AG10803 (cell line): ENCODE measurements at regions not wholly inside any gene's neighbourhood (a gene's known extent, or its start where the extent isn't known, plus 50 kb on each side); places are given as distances from the start of the nearest gene placed in this dataset.

Experiments
- DNase-seq: peaks from one replicate; pipeline ENCODE4 v3.0.0; 2010; ENCODE audit warnings: low read depth
- H3K4me3 ChIP-seq: 2 replicates; pipeline ENCODE4 v1.5.1; 2011; ENCODE audit warnings: mild to moderate bottlenecking, low read length, control low read depth
- TF ChIP-seq, protein P1 (sequence below): conservative IDR thresholded peaks from 2 replicates; pipeline ENCODE4 v1.5.1; 2011; ENCODE audit warnings: mild to moderate bottlenecking, low read length, control low read depth, inconsistent platforms

DNA sequence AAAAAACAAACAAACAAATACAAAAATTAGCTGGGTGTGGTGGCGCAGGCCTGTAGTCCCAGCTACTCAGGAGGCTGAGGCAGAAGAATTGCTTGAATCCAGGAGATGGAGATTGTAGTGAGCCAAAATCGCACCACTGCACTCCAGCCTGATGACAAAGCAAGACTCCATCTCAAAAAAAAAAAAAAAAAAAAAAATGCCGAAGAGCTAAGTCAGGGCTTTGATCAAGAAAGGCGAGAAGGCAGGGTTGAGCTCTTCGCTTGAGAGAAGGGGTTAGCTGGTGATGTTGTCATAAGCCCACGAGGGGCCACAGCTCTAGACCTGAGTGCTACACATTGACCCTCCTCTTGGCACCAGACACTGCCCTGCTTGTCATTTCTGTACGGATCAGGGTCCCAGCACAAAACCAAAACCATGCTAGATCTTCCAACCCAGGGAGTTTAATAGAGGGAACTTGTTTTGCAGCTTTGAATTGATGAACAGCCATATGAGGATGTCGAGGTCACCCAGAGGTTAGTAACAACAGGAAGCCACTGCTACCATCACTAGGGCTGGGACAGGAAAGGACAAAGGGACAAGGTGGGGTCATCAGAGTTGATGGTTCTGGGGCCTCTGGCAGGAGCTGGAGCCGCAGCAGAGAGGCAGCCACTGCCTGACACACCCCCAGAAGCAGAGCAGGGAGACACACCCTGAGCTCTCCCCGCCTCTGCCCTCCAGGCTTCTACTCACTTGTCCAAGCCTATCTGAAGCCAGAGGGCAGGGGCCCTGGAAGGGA lies 122.7 kb downstream of the SNX5 start:
- TF ChIP-seq, protein P1, sequence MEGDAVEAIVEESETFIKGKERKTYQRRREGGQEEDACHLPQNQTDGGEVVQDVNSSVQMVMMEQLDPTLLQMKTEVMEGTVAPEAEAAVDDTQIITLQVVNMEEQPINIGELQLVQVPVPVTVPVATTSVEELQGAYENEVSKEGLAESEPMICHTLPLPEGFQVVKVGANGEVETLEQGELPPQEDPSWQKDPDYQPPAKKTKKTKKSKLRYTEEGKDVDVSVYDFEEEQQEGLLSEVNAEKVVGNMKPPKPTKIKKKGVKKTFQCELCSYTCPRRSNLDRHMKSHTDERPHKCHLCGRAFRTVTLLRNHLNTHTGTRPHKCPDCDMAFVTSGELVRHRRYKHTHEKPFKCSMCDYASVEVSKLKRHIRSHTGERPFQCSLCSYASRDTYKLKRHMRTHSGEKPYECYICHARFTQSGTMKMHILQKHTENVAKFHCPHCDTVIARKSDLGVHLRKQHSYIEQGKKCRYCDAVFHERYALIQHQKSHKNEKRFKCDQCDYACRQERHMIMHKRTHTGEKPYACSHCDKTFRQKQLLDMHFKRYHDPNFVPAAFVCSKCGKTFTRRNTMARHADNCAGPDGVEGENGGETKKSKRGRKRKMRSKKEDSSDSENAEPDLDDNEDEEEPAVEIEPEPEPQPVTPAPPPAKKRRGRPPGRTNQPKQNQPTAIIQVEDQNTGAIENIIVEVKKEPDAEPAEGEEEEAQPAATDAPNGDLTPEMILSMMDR: no peak
- no peak for DNase-seq
- no peak overlapping the region for H3K4me3 ChIP-seq

DNA sequence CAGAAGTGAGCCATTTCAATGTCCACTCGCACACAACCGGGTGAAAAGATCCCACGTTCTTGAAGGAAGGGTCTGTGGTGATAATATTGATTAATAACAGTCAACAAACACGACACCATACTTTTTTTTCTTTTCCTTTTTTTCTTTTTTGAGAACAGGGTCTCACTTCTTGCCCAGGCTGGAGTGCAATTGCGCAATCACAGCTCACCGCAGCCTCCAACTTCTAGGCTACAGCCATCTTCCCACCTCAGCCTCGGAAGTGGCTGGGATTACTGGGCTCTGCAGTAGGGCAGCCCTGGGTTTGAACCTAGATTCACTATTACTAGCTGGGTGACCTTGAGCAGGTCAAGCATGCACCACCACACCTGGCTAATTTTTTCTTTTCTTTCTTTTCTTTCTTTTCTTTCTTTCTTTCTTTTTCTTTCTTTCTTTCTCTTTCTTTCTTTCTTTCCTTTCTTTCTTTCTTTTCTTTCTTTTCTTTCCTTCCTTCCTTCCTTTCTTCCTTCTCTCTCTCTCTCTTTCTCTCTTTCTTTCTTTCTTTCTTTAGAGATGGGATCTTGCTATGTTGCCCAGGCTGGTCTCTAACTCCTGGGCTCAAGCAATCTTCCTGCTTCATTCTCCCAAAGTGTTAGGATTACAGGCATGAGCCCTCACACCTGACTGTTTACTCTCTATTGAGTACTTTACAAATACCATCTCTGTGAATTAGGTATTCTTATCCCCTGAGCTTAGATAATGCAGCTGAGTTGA lies 123.9 kb downstream of the SNX5 start:
- TF ChIP-seq, protein P1: no peak
- no peak for DNase-seq
- no peak overlapping the region for H3K4me3 ChIP-seq

DNA sequence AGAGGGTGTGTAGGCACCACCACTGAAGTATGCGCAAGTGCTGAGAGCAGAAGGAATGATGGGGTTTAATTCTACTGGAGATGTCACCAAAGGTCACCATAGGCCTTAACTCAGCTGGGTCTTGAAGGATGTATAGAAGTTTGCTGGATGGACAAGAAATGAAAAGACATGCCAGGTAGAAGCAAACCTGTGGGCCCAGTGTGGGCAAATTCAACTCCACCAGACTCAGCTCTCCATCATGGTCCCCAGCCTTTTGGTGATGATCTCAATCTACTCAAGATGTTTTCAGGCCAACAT lies 124.5 kb downstream of the SNX5 start:
- no peak for DNase-seq

DNA sequence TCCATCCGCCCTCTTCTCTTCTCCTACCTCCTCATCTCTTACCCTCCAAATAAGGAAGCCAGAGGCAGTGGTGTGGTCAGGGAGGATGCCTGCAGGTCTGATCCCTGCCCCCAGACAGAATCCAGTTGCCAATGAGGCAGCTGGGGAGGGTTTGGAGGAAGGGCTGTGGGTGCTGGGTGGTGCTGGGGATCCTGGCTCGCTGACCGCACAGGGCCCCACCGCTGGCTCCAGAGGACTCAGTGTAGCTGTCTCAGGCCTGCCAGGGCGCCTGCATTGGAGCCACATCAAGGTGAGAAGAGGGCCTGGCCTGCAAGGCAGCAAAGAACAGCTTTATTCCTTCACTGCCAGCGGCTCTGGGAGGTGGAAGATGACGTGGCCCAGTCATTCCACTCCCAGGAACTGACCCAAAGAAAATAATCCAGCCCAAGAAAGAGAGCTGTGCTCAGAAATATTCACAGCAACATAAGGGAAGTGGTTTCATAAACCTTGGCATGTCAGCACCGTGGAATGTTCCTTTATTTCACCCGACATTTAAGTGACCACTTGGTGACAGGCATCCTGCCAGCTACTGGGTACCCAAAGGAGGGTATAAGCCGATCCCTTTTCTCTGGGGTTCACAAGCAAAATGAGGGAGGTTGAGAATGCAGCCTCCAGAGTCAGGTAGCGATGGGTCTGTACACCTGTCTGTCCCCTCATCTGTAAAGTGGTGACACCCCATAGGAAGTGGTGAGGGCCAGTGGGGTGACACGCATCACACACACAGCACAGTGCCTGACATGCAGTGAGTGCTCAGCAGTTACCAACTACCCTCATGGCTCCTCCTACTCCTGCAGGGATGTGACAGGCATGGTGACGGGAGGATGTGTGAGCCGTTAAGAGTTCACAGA lies 125.1 kb downstream of the SNX5 start:
- peak; percentile 93 for DNase-seq
- TF ChIP-seq, protein P1: no peak
- no peak overlapping the region for H3K4me3 ChIP-seq

More for the DNA sequence above, 124.5 kb downstream of the SNX5 start:
- TF ChIP-seq, protein P1: no peak
- no peak overlapping the region for H3K4me3 ChIP-seq

DNA sequence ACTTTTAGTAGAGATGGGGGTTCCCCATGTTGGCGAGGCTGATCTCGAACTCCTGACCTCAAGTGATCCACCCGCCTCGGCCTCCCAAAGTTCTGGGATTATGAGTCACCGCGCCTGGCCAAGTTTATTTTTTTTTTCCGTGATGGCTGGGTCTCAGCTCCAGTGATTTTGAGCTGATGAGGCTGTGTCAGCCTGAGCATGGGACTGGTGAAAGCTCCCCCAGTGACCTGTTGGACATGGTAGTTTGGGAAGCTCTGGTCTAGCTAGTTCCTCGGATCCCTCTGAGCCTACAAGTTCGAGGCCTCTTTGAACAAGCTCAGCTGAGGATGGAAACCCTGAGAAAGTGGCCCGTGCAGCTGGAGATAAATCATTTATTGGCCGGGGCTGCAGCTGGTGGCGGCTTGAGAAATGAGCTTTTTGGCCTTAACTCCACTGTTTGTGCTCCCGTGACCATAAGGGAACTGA lies 126.8 kb downstream of the SNX5 start:
- H3K4me3 ChIP-seq: no peak overlapping the region
- DNase-seq: peak; percentile 84
- TF ChIP-seq, protein P1: no peak

DNA sequence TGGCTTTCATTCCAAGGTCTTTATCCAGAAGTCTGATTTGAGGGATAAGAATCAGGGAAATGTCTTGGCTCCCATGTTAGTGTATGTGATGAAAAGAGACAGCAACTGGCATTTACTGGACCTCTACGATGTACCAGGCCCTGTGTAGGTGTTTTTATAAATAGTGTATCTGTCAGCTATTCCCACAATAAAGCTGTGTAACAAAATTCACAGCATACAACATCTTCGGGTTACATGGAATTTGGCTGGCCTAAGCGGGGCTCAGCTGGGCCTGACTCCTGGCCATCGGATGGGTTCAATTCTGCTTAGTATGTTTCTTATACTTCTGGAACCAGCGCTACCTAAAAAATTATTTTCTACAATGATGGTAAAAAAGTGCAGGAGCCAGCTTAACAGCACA lies 128.2 kb downstream of the SNX5 start:
- TF ChIP-seq, protein P1: no peak

More for the DNA sequence above, 128.2 kb downstream of the SNX5 start:
- DNase-seq: no peak
- no peak overlapping the region for H3K4me3 ChIP-seq
